ENCODE measurements at regions not wholly inside any gene's neighbourhood (a gene's known extent, or its start where the extent isn't known, plus 50 kb on each side); places are given as distances from the start of the nearest gene placed in this dataset.

DNA sequence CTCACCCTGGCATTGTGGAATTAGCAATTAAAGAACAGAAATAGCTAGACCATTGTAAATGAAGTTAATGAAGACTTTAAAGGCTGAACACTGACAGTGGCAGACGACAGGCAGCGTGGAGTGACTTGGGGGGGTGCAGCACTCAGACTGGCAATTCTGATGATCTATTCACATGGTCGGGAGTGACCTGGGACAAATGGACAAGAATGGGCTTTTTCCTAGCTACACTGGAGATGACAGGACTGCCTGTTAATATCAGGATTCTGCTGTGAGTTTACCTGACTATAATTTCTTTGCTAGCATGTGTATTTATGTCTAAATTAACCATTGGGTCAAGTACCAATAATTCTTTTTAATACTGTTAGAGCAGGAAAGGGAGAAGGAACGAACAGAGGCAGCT lies 199.6 kb downstream of the FBXO15 start:
- Histone ChIP-seq H3K27ac (ENCODE audit: low read depth, low read length) (no peak overlapping the region), H4K20me1 (ENCODE audit: insufficient read depth) (no peaks in the 10 kb centered on the region), H3K9me2 (ENCODE audit: insufficient read depth) (no peaks in the 10 kb centered on the region), H3K9ac (ENCODE audit: low read length) (no peak overlapping the region), H3K4me1 (ENCODE audit: control insufficient read depth in 1 of 2, insufficient read depth in 2 of 2, low read length in 2 of 2) (no peaks in the 10 kb centered on the region), H3K36me3 (ENCODE audit: control insufficient read depth in 1 of 2, insufficient read depth in 2 of 2, low read length in 2 of 2) (no peaks in the 10 kb centered on the region), H2AFZ (ENCODE audit: low read depth, low read length, poor library complexity, severe bottlenecking) (no peak overlapping the region), H3K4me2 (ENCODE audit: low read length) (no peak overlapping the region), H3K4me3 (replicated peaks in 1 of 2; ENCODE audit: low read depth in 1 of 2, low read length in 2 of 2) (no peak overlapping the region), H3K27me3 (ENCODE audit: insufficient read depth, low read length) (no peaks in the 10 kb centered on the region), H3K79me2 (ENCODE audit: insufficient read depth, low read length) (no peaks in the 10 kb centered on the region), H3K9me3 (ENCODE audit: control insufficient read depth in 1 of 2, insufficient read depth in 1 of 2, low read depth in 1 of 2, low read length in 2 of 2) (peaks cover 3 to 8% of the 10 kb centered on the region in 2 experiments; a peak in 2 of 4 replicates)
- intact Hi-C loops (cut with micrococcal nuclease) = no loop called here
- ChIA-PET RAD21 (ENCODE audit: low non-redundant PET in 1 of 2, low total read pairs in 2 of 2, uncharacterized antibody in 2 of 2, unreplicated experiment in 2 of 2) (no interaction called here), CTCF (no interaction called here), POLR2A (no interaction called here)
- ATAC-seq = no peak
- BruUV-seq (replicated peaks) = no TSS peak
- TF ChIP-seq, protein P1, sequence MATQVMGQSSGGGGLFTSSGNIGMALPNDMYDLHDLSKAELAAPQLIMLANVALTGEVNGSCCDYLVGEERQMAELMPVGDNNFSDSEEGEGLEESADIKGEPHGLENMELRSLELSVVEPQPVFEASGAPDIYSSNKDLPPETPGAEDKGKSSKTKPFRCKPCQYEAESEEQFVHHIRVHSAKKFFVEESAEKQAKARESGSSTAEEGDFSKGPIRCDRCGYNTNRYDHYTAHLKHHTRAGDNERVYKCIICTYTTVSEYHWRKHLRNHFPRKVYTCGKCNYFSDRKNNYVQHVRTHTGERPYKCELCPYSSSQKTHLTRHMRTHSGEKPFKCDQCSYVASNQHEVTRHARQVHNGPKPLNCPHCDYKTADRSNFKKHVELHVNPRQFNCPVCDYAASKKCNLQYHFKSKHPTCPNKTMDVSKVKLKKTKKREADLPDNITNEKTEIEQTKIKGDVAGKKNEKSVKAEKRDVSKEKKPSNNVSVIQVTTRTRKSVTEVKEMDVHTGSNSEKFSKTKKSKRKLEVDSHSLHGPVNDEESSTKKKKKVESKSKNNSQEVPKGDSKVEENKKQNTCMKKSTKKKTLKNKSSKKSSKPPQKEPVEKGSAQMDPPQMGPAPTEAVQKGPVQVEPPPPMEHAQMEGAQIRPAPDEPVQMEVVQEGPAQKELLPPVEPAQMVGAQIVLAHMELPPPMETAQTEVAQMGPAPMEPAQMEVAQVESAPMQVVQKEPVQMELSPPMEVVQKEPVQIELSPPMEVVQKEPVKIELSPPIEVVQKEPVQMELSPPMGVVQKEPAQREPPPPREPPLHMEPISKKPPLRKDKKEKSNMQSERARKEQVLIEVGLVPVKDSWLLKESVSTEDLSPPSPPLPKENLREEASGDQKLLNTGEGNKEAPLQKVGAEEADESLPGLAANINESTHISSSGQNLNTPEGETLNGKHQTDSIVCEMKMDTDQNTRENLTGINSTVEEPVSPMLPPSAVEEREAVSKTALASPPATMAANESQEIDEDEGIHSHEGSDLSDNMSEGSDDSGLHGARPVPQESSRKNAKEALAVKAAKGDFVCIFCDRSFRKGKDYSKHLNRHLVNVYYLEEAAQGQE (IDR thresholded peaks at IDR 0.05; ENCODE audit: low read depth) = no peak
- no peak for TF ChIP-seq EZH2phosphoT487 (IDR thresholded peaks at IDR 0.05; ENCODE audit: borderline replicate concordance)
- no peak for TF ChIP-seq ZNF274 (IDR thresholded peaks at IDR 0.05; ENCODE audit: low read depth, low read length)
- TF ChIP-seq, protein P2, sequence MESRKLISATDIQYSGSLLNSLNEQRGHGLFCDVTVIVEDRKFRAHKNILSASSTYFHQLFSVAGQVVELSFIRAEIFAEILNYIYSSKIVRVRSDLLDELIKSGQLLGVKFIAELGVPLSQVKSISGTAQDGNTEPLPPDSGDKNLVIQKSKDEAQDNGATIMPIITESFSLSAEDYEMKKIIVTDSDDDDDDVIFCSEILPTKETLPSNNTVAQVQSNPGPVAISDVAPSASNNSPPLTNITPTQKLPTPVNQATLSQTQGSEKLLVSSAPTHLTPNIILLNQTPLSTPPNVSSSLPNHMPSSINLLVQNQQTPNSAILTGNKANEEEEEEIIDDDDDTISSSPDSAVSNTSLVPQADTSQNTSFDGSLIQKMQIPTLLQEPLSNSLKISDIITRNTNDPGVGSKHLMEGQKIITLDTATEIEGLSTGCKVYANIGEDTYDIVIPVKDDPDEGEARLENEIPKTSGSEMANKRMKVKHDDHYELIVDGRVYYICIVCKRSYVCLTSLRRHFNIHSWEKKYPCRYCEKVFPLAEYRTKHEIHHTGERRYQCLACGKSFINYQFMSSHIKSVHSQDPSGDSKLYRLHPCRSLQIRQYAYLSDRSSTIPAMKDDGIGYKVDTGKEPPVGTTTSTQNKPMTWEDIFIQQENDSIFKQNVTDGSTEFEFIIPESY (IDR thresholded peaks at IDR 0.05; ENCODE audit: extremely low read depth, insufficient replicate concordance, low read length) = no peak
- TF ChIP-seq, protein P3, sequence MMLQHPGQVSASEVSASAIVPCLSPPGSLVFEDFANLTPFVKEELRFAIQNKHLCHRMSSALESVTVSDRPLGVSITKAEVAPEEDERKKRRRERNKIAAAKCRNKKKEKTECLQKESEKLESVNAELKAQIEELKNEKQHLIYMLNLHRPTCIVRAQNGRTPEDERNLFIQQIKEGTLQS (IDR thresholded peaks at IDR 0.05) = no peak
- TF ChIP-seq YY1 (IDR thresholded peaks at IDR 0.05; ENCODE audit: extremely low read depth, insufficient replicate concordance, low read depth, low read length) = no peak
- no peak for TF ChIP-seq TCF7L2 (IDR thresholded peaks at IDR 0.05; ENCODE audit: borderline replicate concordance, extremely low read depth, insufficient read depth, insufficient read length)
- no peak for TF ChIP-seq ELF1 (IDR thresholded peaks at IDR 0.05; ENCODE audit: borderline replicate concordance, low read depth)
- no peak for TF ChIP-seq CBX3 (IDR thresholded peaks at IDR 0.05; ENCODE audit: low read depth)
- no peak for TF ChIP-seq RAD21 (IDR thresholded peaks at IDR 0.05; ENCODE audit: low read depth)
- no peak for TF ChIP-seq ZFX (IDR thresholded peaks at IDR 0.05)
- TF ChIP-seq FOSL1 (IDR thresholded peaks at IDR 0.05; ENCODE audit: low read depth) = no peak
- no peak for TF ChIP-seq SRF (IDR thresholded peaks at IDR 0.05; ENCODE audit: low read depth)
- TF ChIP-seq, protein P4, sequence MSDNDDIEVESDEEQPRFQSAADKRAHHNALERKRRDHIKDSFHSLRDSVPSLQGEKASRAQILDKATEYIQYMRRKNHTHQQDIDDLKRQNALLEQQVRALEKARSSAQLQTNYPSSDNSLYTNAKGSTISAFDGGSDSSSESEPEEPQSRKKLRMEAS (IDR thresholded peaks at IDR 0.05) = no peak
- no peak for TF ChIP-seq POLR2A (IDR thresholded peaks at IDR 0.05; ENCODE audit: borderline replicate concordance, extremely low read depth, insufficient read depth, insufficient read length)
- TF ChIP-seq SP1 (IDR thresholded peaks at IDR 0.05; ENCODE audit: low read depth) = no peak
- no peak for TF ChIP-seq EZH2 (IDR thresholded peaks at IDR 0.05)
- TF ChIP-seq, protein P5, sequence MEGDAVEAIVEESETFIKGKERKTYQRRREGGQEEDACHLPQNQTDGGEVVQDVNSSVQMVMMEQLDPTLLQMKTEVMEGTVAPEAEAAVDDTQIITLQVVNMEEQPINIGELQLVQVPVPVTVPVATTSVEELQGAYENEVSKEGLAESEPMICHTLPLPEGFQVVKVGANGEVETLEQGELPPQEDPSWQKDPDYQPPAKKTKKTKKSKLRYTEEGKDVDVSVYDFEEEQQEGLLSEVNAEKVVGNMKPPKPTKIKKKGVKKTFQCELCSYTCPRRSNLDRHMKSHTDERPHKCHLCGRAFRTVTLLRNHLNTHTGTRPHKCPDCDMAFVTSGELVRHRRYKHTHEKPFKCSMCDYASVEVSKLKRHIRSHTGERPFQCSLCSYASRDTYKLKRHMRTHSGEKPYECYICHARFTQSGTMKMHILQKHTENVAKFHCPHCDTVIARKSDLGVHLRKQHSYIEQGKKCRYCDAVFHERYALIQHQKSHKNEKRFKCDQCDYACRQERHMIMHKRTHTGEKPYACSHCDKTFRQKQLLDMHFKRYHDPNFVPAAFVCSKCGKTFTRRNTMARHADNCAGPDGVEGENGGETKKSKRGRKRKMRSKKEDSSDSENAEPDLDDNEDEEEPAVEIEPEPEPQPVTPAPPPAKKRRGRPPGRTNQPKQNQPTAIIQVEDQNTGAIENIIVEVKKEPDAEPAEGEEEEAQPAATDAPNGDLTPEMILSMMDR (IDR thresholded peaks at IDR 0.05 in 2 of 3, conservative IDR thresholded peaks at IDR 0.05 in 1 of 3; ENCODE audit: borderline replicate concordance in 1 of 3, insufficient read depth in 1 of 3, low read depth in 2 of 3, low read length in 2 of 3) = no peak
- no peak for DNase-seq (ENCODE audit: low read depth, low spot score)
